ENCODE measurements at regions not wholly inside any gene's neighbourhood (a gene's known extent, or its start where the extent isn't known, plus 50 kb on each side); places are given as distances from the start of the nearest gene placed in this dataset.

DNA sequence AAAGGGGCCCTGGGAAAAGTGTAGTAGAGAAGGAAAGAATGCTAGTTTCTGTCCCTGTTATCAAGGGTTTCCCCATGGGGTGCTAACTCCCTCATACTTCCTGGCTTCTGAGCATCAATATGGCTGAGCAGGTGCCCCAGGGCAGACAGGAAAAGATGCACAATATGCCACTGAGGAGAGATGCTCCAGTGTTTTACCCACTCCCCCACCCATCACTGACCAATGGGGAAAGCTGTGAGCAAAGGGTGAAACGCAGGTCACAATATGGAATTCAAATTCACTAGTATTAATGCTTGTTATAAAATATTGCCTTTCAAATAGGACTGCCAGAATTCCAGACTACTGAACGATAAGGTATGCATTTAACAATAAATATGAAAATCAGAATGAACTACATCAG is 187.5 kb upstream of the CTNNB1 start:
- intact Hi-C loops (cut with micrococcal nuclease), result no loop called here
- 100% methylated on average over 1 of the region's 2 CpGs for WGBS (ENCODE audit: insufficient coverage)
- Mint-ChIP-seq H3K4me3 (no peak overlapping the region), H3K9me3 (peaks cover 6 to 9% of the 10 kb centered on the region in 2 donors), H3K27me3 (ENCODE audit: low read depth in 2 of 2) (peaks cover 7 to 19% of the 10 kb centered on the region in 2 donors), H3K27ac (no peak overlapping the region), H3K36me3 (peaks cover 9% of the 10 kb centered on the region), H3K4me1 (no peaks in the 10 kb centered on the region)
- TF ChIP-seq, protein P1, sequence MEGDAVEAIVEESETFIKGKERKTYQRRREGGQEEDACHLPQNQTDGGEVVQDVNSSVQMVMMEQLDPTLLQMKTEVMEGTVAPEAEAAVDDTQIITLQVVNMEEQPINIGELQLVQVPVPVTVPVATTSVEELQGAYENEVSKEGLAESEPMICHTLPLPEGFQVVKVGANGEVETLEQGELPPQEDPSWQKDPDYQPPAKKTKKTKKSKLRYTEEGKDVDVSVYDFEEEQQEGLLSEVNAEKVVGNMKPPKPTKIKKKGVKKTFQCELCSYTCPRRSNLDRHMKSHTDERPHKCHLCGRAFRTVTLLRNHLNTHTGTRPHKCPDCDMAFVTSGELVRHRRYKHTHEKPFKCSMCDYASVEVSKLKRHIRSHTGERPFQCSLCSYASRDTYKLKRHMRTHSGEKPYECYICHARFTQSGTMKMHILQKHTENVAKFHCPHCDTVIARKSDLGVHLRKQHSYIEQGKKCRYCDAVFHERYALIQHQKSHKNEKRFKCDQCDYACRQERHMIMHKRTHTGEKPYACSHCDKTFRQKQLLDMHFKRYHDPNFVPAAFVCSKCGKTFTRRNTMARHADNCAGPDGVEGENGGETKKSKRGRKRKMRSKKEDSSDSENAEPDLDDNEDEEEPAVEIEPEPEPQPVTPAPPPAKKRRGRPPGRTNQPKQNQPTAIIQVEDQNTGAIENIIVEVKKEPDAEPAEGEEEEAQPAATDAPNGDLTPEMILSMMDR (IDR thresholded peaks at IDR 0.05), result no peak
- Histone ChIP-seq H3K9me3 (ENCODE audit: control insufficient read depth, insufficient read depth, low read length) (no peaks in the 10 kb centered on the region), H3K36me3 (ENCODE audit: control insufficient read depth, insufficient read depth, low read length) (no peaks in the 10 kb centered on the region), H3K4me1 (ENCODE audit: control insufficient read depth, insufficient read depth, low read length) (no peaks in the 10 kb centered on the region), H3K27me3 (ENCODE audit: control insufficient read depth, insufficient read depth, low read length) (no peaks in the 10 kb centered on the region), H3K27ac (ENCODE audit: low read length) (no peak overlapping the region), H3K4me3 (ENCODE audit: low read length) (no peak overlapping the region)
- DNase-seq (no peak), ATAC-seq (no peak)

DNA sequence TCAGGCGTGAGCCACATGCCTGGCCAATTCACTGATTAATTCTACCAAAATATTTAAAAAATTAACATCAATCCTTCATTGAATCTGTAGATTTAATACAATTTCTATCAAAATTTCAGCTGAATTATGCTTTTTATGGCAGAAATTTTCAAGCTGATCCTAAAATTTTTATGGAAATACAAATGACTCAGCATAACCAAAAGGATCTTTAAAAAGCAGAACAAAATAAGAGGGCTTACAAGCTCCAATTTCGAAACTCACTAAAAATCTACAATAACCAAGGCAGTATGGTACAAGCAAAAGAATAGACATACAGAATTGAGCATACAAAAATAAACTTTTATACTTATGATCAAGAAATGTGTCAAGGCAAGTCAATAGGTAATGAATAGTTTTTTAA is 180.4 kb upstream of the CTNNB1 start:
- intact Hi-C loops (cut with micrococcal nuclease), result no loop called here
- no peak overlapping the region for H3K4me3 Mint-ChIP-seq
- no peaks in the 10 kb centered on the region for H3K36me3 Mint-ChIP-seq
- H3K27ac Mint-ChIP-seq, result no peak overlapping the region
- no peaks in the 10 kb centered on the region for H3K4me1 Mint-ChIP-seq
- H3K27me3 Mint-ChIP-seq (ENCODE audit: low read depth in 2 of 2), result no peaks in the 10 kb centered on the region
- ATAC-seq, result no peak
- no peak overlapping the region for H3K27ac ChIP-seq (ENCODE audit: low read length)
- TF ChIP-seq, protein P1 (IDR thresholded peaks at IDR 0.05), result no peak
- no peak overlapping the region for H3K4me3 ChIP-seq (ENCODE audit: low read length)
- H3K36me3 ChIP-seq (ENCODE audit: control insufficient read depth, insufficient read depth, low read length), result no peaks in the 10 kb centered on the region
- no peaks in the 10 kb centered on the region for H3K9me3 Mint-ChIP-seq
- 93% methylated on average over 1 of the region's 2 CpGs for WGBS (ENCODE audit: insufficient coverage)
- no peak for DNase-seq
- no peaks in the 10 kb centered on the region for H3K9me3 ChIP-seq (ENCODE audit: control insufficient read depth, insufficient read depth, low read length)
- no peaks in the 10 kb centered on the region for H3K4me1 ChIP-seq (ENCODE audit: control insufficient read depth, insufficient read depth, low read length)
- H3K27me3 ChIP-seq (ENCODE audit: control insufficient read depth, insufficient read depth, low read length), result no peaks in the 10 kb centered on the region

DNA sequence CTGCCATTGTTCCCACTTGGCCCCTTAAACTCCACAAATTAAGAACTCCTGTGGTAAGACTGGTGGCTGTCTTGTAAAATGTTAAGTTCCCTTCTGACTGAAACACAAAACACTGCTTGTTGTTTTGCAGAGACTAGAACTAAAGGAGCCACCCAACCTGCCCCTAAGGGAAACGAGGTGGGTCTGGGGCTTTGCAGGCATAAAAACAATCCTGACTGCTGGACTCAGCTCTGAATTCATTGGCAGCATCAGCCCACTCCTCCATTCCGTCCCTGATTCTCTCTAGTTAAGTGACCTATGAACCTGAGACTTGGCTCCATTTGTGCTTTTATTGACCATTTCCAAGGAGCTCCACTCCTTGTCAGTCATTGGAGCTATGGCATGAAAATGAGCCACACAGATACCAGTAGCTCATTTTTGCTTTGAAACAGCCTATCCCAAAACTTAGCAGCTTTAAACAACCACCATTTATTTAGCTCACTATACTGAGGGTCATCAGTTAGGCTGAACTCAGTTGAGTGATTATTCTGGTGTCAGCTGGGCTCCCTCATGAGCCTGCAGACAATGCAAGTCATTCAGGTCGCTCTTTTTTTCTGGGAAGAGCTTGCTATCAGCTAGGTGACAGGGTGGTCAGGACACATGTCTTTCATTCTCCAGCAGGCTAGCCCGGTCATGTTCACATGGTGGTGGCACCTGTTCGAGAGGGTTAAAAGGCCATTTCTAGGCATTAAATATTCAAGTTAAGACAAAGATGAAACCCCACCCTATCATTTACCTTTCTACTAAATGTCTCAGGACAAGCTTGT is 175.1 kb upstream of the CTNNB1 start:
- Mint-ChIP-seq H3K4me3 (no peak overlapping the region), H3K9me3 (no peaks in the 10 kb centered on the region), H3K27me3 (ENCODE audit: low read depth in 2 of 2) (no peaks in the 10 kb centered on the region), H3K4me1 (no peaks in the 10 kb centered on the region), H3K27ac (no peak overlapping the region), H3K36me3 (no peaks in the 10 kb centered on the region)
- TF ChIP-seq, protein P1 (IDR thresholded peaks at IDR 0.05), result no peak
- Histone ChIP-seq H3K27ac (ENCODE audit: low read length) (no peak overlapping the region), H3K27me3 (ENCODE audit: control insufficient read depth, insufficient read depth, low read length) (no peaks in the 10 kb centered on the region), H3K4me1 (ENCODE audit: control insufficient read depth, insufficient read depth, low read length) (no peaks in the 10 kb centered on the region), H3K4me3 (ENCODE audit: low read length) (no peak overlapping the region), H3K36me3 (ENCODE audit: control insufficient read depth, insufficient read depth, low read length) (no peaks in the 10 kb centered on the region), H3K9me3 (ENCODE audit: control insufficient read depth, insufficient read depth, low read length) (no peaks in the 10 kb centered on the region)
- no peak for DNase-seq
- no peak for ATAC-seq
- intact Hi-C loops (cut with micrococcal nuclease), result no loop called here
- WGBS (ENCODE audit: insufficient coverage), result 73% methylated on average over 5 of the region's 5 CpGs

Data from natural killer cell (primary cell).